ENCODE measurements at regions not wholly inside any gene's neighbourhood (a gene's known extent, or its start where the extent isn't known, plus 50 kb on each side); places are given as distances from the start of the nearest gene placed in this dataset.

GRCh38 chr5:29370248-29370647 lies 1823.2 kb upstream of the CDH6 start:
- peaks cover 25 to 27% of the 10 kb centered on the region in 2 donors for H3K9me3 Mint-ChIP-seq
- H3K4me3 Mint-ChIP-seq = no peak overlapping the region
- no peaks in the 10 kb centered on the region for H3K27me3 Mint-ChIP-seq (ENCODE audit: low read depth in 2 of 2)

GRCh38 chr5:29367176-29367833 lies 1826.2 kb upstream of the CDH6 start:
- WGBS (ENCODE audit: insufficient coverage) = 61% methylated on average over 5 of the region's 5 CpGs
- Histone ChIP-seq H3K27me3 (ENCODE audit: control insufficient read depth, insufficient read depth, low read length) (no peaks in the 10 kb centered on the region), H3K4me1 (ENCODE audit: control insufficient read depth, insufficient read depth, low read length) (no peaks in the 10 kb centered on the region), H3K27ac (ENCODE audit: low read length) (no peak overlapping the region), H3K9me3 (ENCODE audit: control insufficient read depth, insufficient read depth, low read length) (peaks cover 3% of the 10 kb centered on the region), H3K36me3 (ENCODE audit: control insufficient read depth, insufficient read depth, low read length) (no peaks in the 10 kb centered on the region), H3K4me3 (ENCODE audit: low read length) (no peak overlapping the region)
- DNase-seq (no peak), ATAC-seq (no peak)
- Mint-ChIP-seq H3K9me3 (peaks cover 21 to 26% of the 10 kb centered on the region in 2 donors), H3K27me3 (ENCODE audit: low read depth in 2 of 2) (no peaks in the 10 kb centered on the region), H3K4me3 (no peak overlapping the region), H3K27ac (no peak overlapping the region), H3K36me3 (peaks cover 26% of the 10 kb centered on the region), H3K4me1 (no peaks in the 10 kb centered on the region)
- intact Hi-C loops (cut with micrococcal nuclease) = no loop called here
- no peak for TF ChIP-seq CTCF (IDR thresholded peaks at IDR 0.05)

More at GRCh38 chr5:29370248-29370647, 1823.2 kb upstream of the CDH6 start:
- no peaks in the 10 kb centered on the region for H3K36me3 ChIP-seq (ENCODE audit: control insufficient read depth, insufficient read depth, low read length)
- TF ChIP-seq CTCF (IDR thresholded peaks at IDR 0.05) = no peak
- 76% methylated on average over 4 of the region's 5 CpGs for WGBS (ENCODE audit: insufficient coverage)
- no peak overlapping the region for H3K4me3 ChIP-seq (ENCODE audit: low read length)
- peaks cover 3% of the 10 kb centered on the region for H3K9me3 ChIP-seq (ENCODE audit: control insufficient read depth, insufficient read depth, low read length)
- no peak for DNase-seq
- no peaks in the 10 kb centered on the region for H3K4me1 ChIP-seq (ENCODE audit: control insufficient read depth, insufficient read depth, low read length)
- intact Hi-C loops (cut with micrococcal nuclease) = no loop called here
- H3K36me3 Mint-ChIP-seq = peaks cover 26% of the 10 kb centered on the region
- H3K27ac Mint-ChIP-seq = no peak overlapping the region
- ATAC-seq = no peak
- H3K27me3 ChIP-seq (ENCODE audit: control insufficient read depth, insufficient read depth, low read length) = no peaks in the 10 kb centered on the region
- H3K27ac ChIP-seq (ENCODE audit: low read length) = no peak overlapping the region
- H3K4me1 Mint-ChIP-seq = no peaks in the 10 kb centered on the region

- WGBS (ENCODE audit: insufficient coverage) = 74% methylated on average over 3 of the region's 3 CpGs
- Mint-ChIP-seq H3K4me1 (no peaks in the 10 kb centered on the region), H3K9me3 (peaks cover 8 to 11% of the 10 kb centered on the region in 2 donors), H3K27me3 (ENCODE audit: low read depth in 2 of 2) (no peaks in the 10 kb centered on the region), H3K36me3 (no peaks in the 10 kb centered on the region), H3K27ac (no peak overlapping the region), H3K4me3 (no peak overlapping the region)
- Histone ChIP-seq H3K36me3 (ENCODE audit: control insufficient read depth, insufficient read depth, low read length) (no peaks in the 10 kb centered on the region), H3K4me3 (ENCODE audit: low read length) (no peak overlapping the region), H3K9me3 (ENCODE audit: control insufficient read depth, insufficient read depth, low read length) (no peaks in the 10 kb centered on the region), H3K27me3 (ENCODE audit: control insufficient read depth, insufficient read depth, low read length) (no peaks in the 10 kb centered on the region), H3K27ac (ENCODE audit: low read length) (no peak overlapping the region), H3K4me1 (ENCODE audit: control insufficient read depth, insufficient read depth, low read length) (no peaks in the 10 kb centered on the region)
- TF ChIP-seq CTCF (IDR thresholded peaks at IDR 0.05) = no peak
- intact Hi-C loops (cut with micrococcal nuclease) = no loop called here
- ATAC-seq = no peak
- no peak for DNase-seq
Measured at GRCh38 chr5:29351170-29351569, 1842.3 kb upstream of the CDH6 start.

- DNase-seq (no peak), ATAC-seq (no peak)
- H3K27ac ChIP-seq (ENCODE audit: low read length) = no peak overlapping the region
- intact Hi-C loops (cut with micrococcal nuclease) = no loop called here
- no peak for TF ChIP-seq CTCF (IDR thresholded peaks at IDR 0.05)
- H3K27me3 ChIP-seq (ENCODE audit: control insufficient read depth, insufficient read depth, low read length) = no peaks in the 10 kb centered on the region
- H3K4me1 ChIP-seq (ENCODE audit: control insufficient read depth, insufficient read depth, low read length) = no peaks in the 10 kb centered on the region
- Mint-ChIP-seq H3K27ac (no peak overlapping the region), H3K36me3 (peaks cover 29% of the 10 kb centered on the region), H3K4me1 (no peaks in the 10 kb centered on the region), H3K9me3 (peaks cover 27% of the 10 kb centered on the region in 2 donors), H3K4me3 (no peak overlapping the region), H3K27me3 (ENCODE audit: low read depth in 2 of 2) (no peaks in the 10 kb centered on the region)
- no peaks in the 10 kb centered on the region for H3K36me3 ChIP-seq (ENCODE audit: control insufficient read depth, insufficient read depth, low read length)
- no peak overlapping the region for H3K4me3 ChIP-seq (ENCODE audit: low read length)
- H3K9me3 ChIP-seq (ENCODE audit: control insufficient read depth, insufficient read depth, low read length) = no peaks in the 10 kb centered on the region
- no CpG with 5 or more reads among the region's 2 CpGs for WGBS (ENCODE audit: insufficient coverage)
Measured at GRCh38 chr5:29337030-29337429, 1856.5 kb upstream of the CDH6 start.
